GM19043 (cell line): ENCODE measurements at regions not wholly inside any gene's neighbourhood (a gene's known extent, or its start where the extent isn't known, plus 50 kb on each side); places are given as distances from the start of the nearest gene placed in this dataset.

Source experiments
- ATAC-seq: cut with Tn5 transposase; IDR thresholded peaks from one replicate; pipeline ENCODE4 v1.9.1; 2021; ENCODE audit warnings: low read depth; ENCODE audit not compliant: unreplicated experiment

DNA sequence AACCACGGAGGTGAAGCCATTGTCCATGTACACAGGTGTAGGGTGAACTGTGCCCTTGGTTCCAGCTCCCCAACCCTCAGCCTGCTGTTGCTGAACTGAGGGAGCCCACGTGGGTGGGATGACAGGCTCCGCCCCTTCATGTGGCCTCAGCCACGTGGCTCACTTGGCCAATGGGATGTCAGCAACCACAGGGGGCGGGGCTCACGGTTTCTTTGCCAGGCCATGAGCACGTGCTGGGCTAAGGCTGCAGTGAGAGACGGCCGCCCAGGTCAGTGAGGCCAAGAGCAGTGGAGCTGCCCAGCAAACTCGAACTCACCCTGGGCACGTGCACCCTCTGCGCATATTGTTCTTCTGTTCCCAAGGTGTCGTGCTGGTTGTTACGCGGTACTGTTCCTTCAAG is 282.6 kb downstream of the IRF8 start:
- no peak for ATAC-seq

DNA sequence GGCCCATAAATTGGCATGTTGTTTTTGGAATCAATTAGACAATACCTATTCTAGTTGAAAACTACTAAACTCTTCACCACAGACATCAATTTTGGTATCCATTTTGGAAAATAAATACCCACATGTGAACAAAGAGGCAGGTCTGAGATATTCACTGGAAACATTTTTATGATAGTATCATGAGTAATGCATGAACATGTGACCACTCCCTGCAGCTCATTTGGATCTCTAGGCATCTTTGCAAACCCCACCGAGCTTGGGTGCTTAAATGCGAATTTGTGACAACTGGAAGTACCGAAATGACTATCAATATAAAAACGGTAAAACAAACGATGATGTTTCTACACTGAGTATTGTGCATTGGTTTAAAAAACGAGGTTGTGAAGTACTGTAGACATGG is 285.2 kb downstream of the IRF8 start:
- ATAC-seq: no peak

DNA sequence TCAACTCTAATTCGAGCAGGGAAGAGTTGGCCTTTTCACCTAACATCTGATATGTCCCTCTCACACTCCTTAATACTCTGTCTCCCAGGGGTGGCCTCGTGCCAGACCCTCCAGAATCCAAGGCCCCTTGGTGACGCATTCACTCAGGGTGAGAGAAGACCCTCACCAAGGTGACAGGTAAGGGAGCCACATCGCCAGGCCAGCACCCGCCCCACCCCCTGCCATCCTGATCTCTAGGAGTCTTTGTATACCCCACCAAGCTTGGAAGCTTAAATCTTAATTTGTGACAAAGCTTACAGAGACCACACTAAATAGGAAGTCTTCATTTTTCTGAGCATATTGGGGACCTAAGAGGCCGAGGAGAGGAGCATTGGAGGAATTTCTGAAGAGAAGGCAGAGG is 286.1 kb downstream of the IRF8 start:
- no peak for ATAC-seq

DNA sequence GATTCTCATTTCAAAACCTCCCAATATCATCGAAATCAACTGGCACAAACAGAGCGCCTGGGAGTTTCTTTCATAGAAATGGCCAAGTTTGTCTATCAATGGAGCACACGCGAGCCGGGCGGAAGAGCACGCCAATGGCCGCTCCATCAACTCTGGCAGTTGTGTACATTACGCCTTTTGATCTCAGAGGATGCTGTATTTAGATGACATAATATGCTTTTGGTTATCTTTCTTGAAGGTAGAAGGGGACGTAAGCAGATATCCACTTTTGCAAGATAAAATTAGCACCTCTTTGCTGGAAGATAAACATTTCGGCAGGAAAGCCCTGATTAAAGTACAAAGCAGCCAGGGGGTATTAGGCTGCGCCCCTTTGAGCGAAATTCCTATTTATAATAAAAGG is 287.4 kb downstream of the IRF8 start:
- ATAC-seq: no peak

DNA sequence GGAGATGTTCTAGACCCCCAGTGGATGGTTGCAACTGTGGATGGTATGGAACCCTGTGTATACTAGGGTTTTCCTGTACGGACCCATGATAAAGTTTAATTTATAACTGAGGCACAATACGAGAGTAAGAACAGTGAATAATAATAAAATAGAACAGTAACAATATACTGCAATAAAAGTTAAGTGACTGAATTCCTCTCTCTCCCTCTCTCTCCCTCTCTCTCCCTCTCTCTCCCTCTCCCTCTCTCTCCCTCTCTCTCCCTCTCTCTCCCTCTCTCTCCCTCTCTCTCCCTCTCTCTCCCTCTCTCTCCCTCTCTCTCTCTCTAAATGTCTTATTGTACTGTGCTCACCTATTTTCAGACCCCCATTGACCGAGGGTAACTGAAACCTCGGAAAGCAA is 291.0 kb downstream of the IRF8 start:
- ATAC-seq: no peak

DNA sequence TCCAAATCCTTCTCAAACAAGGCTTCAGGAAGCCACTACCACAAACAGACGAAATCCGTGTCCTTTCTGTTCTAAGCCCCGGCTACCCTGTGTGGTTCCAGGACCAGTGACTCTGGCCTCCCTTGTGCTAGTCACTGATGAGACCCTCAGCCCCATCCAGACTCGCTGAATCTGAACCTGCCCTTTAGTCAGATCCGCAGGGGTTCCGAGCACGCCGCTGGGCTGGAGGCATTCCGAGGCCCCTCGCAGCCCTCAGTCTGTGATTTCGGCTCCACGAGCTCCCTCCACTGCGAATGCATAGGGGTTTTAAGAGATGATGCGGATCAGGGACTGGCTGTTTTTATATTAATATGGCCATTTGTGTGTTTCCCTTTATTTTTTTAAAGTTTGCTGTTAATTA is 292.7 kb downstream of the IRF8 start:
- ATAC-seq: no peak

DNA sequence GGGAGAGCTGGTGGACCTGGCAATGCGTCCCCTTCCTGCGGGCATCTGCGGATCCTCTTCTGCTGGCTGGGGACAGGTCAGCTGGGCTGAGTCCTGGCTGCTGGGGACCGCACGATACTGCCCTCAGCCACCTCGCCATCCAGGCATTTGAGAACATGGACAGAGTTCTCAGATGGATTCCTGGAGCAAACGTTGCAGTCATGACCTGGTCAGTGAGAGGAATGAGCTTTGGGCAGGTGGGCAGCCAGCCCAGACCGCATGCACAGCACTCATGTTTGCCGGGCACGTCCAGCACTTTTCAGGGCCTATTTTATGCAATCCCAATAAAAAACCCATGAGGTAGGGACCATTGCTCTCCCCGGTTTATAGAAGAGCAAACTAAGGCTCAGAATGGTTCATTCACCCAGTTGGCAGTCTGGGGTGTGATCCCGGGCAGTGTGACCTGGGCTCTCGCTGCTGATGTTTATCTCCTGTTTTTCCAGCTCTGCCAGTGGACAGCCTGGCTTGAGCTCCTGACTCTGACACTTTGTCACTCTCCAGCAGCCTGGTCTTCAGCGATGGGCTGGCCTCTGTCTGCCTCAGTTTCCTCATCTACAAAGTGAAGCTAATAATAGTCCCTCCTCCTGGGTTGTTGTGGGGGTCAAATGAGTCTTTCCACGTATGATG is 294.7 kb downstream of the IRF8 start:
- no peak for ATAC-seq

DNA sequence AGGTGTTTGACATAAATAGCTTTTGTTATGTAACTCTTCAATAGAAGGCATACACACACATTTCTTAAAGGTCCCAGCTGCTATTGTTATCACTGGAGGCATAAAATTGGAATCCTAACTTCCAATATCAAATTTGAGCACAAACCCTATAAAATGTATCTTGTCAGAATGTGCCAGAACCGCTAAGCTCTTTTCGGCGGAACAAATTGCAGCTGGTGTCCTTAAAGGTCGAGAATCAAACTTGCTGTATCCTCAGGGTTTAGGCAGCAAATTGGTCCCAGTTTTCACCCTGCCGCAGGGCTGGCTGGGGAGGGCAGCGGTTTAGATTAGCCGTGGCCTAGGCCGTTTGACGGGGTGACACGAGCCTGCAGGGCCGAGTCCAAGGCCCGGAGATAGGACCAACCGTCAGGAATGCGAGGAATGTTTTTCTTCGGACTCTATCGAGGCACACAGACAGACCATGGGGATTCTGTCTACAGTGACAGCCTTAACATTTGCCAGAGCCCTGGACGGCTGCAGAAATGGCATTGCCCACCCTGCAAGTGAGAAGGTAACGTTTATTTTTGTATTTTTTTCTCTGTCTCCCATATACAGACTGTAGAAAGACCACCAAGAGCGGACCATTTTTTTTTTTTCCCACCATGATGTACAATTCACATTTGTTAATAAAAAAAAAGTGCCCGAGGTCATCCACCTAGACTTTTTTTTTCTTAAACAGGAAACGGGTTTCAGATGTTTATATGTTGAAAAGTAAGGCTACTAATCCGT is 297.1 kb downstream of the IRF8 start:
- no peak for ATAC-seq

DNA sequence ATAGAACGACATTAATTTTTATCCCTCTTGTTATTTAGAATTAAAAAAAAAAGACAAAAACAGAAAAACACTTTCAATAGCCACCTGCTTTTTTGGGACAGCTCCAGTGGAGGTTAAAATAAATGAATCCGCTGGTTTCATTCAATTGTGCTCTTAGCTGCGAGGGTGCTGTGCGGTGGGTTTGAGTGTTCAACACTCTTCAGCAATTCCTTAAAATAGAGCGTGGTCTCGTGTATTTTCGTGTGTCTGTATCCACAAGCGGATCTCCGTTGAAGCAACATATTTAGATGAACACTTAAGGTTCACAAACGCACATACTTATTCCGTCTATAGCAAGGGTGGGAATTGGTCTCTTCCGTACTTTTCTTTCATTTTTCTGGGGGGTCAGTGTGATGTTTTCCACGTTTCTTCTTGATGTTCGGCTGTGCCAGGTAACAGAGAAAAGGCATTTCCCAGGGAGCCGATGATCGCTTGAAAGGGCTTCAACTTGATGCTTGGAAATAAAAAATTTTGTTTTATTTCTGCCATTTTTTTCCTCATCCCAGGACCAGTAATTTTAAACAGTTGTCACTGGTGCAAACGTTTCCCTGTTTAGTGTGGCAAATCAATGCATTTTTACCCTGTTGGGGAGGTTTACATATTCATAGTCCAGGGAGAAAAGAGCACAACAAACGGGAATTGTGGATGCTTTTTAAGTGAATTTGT is 297.9 kb downstream of the IRF8 start:
- no peak for ATAC-seq

DNA sequence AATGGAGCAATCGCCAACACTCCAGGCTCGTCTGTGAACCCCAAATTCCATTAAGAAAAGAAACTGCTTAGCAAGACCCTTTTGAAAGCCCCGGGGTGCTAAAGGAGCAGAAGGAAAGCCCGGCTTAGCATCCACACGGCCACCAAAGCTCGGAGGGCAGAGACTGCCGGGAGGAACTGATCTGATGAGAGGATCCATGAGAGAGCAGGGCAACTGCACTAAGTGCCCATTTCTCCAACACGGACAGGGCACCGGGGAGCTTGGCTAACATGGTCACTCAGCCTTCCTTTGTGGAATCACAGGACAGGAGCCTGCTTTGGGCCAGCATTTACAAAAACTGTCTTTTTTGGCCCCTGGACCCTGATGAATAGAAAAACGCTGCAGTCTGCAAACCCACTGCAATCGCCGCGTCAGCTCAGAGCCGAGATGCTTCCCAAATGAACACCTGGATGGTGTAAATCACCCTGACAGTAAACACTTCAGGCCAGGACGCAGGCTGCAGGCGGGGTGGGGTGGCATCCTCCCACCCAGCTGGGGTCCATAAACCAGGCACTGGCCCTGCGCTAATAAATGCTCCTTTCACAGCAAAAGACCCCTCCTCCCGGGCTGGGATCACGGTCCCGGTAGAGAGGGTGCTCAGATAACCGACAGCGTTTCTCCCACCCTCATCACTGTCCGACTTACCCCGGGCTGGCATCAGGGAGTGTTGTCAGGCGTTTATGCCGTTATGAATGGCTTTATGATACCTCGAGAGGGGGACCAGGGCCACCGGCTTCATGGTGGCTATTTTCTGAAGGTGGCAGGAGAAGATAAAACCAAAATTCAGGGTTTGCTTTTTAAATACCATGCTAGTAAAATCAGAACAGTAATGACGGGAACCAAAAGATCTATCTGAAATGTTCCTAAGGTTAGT is 299.5 kb downstream of the IRF8 start:
- ATAC-seq: no peak

DNA sequence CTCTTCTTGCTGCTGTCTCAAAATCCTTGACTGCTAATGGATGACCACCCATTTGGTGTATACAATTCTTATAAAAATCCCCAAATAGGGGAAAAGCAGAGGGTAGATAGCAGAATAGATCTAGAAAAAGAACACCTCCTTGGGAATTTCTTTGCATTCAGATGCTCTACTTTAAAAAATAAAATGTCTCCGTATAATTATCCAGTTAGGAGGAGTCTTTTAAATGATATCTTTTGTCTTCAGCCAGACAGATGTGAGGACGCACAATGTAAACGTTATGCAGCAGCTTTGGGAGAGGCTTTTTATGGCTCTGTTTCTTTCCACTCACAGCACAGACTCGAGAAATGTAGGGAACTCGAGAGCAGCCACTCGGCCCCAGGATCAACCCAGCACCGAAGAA is 300.2 kb downstream of the IRF8 start:
- ATAC-seq: no peak

DNA sequence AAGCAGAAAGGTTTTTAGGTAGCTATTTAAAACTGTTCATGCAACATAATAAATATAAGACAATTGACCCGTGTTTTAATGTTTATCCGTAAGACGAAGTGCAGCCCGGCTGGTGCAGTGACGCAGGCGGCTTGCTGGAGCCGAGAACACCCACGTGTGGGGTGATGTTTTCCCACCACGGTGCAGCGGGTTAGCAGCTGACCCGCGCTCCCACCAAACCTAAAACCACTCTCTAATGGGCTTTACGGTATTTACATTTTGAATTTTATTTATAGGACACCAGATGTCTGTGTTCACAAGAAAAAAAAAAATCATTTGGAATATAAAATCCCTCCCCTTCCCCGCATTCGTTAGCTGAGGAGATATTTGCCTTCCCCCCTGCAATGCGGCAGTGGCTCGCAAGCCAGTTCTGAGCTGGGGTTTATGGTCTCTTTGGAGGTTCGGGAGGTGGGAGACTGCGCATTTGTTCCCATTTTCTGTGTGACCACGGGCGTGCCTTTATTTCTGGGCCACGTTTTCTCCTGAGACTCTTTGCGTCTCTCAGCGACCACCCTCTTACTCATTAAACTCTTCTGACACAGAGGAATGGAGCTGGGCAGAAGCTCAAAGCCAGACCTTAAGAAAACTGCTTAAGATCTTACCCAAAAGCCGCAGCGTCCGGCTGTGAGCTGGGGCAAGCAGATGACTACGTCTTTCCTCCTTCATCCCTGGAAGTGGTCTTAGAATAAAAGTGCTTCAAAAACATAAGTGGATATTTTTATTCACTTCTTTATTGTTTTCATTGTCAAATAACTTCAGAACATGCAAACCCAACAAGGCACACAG is 301.1 kb downstream of the IRF8 start:
- ATAC-seq: no peak

DNA sequence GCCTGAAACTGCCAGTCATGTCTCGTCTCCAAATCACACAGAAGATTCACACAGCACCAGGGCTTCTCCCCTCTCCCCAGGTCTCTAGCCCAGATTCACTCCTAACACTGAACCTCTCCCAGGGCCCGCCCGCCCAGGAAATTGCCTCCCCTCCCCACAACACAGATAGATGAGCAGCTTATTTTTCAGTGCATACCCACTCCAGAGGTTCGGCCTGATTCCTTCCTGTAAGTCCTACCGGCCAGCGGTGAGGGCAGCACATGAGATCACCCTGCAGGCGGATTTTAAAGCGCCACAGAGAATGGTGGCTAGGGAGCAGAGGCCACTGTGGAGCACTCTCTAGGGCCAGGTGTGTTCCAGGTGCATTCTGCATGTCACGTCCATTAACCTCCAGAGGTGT is 301.8 kb downstream of the IRF8 start:
- no peak for ATAC-seq

DNA sequence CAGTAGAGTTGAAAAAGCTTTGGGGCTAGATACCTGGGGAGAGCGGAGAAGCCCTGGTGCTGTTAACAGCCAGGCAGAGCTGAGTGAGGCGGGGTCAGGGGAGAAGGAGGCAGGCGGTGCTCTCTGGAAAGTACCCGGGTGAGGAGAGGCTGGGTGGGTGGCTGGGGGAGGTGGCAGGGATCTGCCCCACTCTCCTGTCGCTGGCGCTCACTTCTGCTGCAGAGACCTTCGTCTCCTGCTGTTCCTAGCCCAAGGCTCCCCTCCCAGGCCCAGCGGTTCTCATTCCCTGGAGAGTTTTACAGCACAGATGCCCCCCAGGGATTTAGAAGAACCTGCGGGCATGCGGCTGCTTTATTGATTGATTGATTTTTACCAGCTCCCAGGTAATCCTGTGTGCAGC is 302.8 kb downstream of the IRF8 start:
- ATAC-seq: no peak

DNA sequence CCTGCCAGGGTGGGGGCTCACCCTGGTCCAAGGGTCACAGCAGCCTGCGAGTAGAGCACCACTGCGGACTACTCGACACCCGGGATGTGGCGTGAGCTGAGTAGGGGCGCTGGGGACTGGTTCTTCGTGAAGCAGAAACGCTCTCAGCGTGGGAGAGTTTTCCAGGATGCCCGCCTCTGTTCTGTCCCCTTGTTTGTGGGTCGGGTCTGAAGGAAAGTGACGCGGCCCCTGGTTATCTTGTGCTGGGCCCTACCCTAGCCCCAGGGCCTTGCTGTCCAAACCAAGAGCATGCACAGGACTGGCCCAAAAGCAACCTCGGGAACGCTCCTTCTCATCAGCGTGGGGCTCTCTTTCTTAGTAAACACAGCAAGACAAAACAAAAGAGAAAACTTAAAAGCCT is 303.3 kb downstream of the IRF8 start:
- ATAC-seq: no peak

DNA sequence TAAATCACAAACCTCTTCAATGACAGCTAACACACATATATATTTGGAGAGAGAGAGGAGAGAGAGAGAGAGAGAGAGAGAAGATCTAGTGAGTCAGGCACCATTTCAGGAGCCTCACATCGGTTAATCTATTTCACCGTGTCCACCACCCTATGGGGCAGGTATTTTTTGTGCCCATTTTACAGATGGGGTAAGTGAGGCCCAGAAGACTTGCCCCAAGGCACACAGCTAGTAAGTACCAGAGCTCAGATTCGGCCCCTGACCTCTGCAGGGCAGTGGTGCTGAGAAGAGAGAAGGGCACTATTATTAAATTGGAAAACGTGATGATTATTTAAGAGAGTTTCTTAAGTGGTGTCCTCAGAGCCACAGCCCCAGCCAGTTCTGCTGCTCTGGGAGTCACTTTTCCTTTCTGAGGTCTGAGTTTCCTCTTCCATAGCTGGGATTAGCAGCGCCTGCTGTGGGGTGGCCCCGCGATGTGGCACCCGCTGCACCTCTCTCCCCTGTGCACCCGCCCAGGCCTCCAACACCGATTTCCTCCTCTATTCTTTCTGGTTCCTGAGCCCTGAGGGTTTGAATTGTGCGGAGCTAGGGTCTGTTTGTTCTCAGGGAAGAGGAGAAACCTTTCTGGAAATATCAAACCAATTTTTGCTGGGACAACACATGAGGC is 303.9 kb downstream of the IRF8 start:
- ATAC-seq: no peak

DNA sequence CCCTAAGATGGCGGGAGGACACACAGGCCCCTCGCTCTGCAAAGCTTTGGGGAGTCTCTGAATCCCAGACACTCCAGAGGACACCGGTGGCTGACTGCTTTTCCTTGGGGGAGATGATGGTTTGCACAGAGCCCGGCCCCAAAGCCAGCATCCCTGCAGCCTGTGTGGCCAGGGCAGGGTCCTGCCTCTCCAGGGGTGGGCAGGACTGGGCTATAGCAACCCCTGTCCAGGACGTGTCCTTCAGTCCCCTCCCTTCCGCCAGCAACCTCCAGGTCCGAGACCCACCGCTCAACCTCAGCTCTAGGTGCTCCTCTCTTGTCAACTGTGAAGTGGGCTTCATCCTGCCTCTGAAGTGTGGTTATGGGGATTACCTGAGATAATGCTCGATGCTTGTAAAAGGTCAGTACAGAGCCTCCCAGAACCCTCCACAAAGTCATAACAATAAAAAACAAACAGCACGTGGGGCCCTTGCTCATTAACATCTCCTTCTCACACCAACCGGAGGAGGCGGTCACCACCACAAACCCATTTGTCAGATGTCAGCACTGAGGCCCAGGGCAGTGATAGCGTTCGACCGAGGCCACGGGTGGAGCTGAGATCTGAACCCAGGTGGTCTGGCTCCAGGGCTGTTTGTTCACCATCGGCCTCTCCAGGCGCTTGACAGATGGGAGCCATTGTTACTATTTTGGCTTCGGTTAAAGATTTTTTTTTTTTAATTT is 304.8 kb downstream of the IRF8 start:
- no peak for ATAC-seq

DNA sequence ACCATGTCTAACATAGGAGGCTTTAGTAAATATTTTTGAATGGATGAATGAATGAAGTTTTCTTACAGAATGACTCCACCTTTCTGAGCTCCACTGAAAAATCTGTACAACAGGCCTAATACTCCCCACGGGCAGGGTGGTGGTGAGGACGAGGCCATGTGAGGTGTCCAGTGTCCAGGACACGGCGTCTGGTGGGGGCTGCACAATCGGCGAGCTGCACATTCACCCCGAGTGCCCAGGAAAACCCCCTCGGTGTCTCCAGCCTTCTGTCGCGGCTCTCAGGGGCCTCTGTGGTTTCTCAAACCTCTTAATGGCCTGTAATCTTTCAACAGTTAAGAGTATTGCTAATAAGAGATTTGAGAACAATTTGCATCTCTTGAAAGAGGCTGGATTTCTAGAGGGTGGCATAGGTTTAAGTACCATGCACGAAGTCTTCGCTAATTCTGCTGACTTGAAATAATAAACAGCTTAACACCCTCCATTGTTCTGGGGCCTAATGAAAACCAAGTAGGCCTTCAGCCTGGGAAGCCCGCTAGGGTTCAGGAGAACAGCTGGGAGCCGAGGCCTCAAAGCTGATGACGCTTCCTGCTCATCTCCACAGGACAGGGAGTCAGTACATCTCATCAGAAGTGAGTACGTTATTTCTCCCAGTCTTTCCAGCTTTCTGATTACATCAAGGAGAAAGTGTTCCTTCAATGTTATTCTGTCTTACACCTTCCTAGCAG is 304.6 kb upstream of the FOXF1 start:
- no peak for ATAC-seq
